ENCODE measurements at regions not wholly inside any gene's neighbourhood (a gene's known extent, or its start where the extent isn't known, plus 50 kb on each side); places are given as distances from the start of the nearest gene placed in this dataset.

DNA sequence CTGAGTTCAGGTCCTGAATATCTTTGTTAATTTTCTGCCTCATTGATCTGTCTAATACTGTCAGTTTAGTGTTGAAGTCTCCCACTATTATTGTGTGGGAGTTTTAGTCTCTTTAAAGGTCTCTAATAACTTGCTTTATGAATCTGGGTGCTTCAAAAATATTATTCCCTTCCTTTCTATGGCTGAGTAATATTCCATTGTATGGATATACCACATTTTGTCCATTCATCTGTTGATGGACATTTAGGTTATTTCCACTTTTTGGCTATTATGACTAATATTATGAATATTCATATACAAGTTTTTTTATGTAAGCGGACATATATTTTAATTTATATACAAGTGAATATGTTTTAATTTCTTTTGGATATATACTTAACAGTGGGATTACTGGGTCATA, 82.7 kb downstream of the SDR9C7 start:
- in situ Hi-C loops (cut with MboI; ENCODE audit: low sequenced_read_pairs, unreplicated experiment): no loop called here
- TF ChIP-seq, protein P1, sequence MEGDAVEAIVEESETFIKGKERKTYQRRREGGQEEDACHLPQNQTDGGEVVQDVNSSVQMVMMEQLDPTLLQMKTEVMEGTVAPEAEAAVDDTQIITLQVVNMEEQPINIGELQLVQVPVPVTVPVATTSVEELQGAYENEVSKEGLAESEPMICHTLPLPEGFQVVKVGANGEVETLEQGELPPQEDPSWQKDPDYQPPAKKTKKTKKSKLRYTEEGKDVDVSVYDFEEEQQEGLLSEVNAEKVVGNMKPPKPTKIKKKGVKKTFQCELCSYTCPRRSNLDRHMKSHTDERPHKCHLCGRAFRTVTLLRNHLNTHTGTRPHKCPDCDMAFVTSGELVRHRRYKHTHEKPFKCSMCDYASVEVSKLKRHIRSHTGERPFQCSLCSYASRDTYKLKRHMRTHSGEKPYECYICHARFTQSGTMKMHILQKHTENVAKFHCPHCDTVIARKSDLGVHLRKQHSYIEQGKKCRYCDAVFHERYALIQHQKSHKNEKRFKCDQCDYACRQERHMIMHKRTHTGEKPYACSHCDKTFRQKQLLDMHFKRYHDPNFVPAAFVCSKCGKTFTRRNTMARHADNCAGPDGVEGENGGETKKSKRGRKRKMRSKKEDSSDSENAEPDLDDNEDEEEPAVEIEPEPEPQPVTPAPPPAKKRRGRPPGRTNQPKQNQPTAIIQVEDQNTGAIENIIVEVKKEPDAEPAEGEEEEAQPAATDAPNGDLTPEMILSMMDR (IDR thresholded peaks at IDR 0.05; ENCODE audit: borderline replicate concordance, control extremely low read depth, extremely low read depth, insufficient read depth, missing control alignments): no peak
- DNase-seq (ENCODE audit: low spot score): no peak

DNA sequence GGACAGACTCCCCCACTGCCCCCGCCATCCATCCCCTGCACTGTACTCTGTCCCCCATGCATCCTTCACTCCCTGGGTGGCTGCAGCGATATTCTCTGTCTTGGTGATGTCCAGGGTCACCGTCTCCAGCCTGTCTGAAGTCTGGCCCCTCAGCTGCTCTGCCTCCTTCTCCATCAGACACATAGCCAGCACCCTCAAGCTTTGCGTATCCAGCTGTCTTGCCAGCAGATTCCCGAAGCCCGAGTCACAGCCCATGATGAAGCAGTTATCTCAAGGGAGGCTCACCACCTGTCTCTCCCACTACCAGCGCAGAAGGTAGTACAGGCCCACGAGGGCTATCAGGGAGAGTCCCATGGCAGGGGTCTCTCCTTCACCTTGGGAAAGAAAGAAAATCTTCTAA, 77.8 kb downstream of the HSD17B6 start:
- TF ChIP-seq, protein P1 (IDR thresholded peaks at IDR 0.05; ENCODE audit: borderline replicate concordance, control extremely low read depth, extremely low read depth, insufficient read depth, missing control alignments): no peak
- in situ Hi-C loops (cut with MboI; ENCODE audit: low sequenced_read_pairs, unreplicated experiment): loop anchor here (25.0 kb wide), 1 partner anchor 146 kb away; a partner anchor contains a TSS
- no peak for DNase-seq (ENCODE audit: low spot score)

DNA sequence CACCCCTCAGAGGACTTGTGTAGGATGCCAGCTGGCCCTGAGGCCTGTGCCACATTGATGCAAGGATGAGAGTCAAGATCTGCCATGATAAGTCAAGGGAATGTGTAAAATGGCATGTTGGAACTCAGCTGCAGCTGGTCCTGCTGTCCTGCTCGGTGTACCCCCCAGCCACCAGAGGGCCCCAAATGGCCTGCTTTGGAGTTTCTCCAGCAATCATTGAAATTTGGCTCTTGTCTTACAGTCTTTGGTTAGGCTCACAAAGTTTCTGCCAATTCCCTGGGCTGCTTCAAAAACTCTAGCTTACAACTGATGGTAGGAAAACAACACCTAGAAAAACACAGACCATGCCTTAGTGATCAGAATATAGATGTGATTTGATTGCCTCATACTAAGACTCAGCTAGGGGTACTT, 76.8 kb downstream of the HSD17B6 start:
- in situ Hi-C loops (cut with MboI; ENCODE audit: low sequenced_read_pairs, unreplicated experiment): loop anchor here (25.0 kb wide), 1 partner anchor 147 kb away; a partner anchor contains a TSS
- TF ChIP-seq, protein P1 (IDR thresholded peaks at IDR 0.05; ENCODE audit: borderline replicate concordance, control extremely low read depth, extremely low read depth, insufficient read depth, missing control alignments): peak; percentile 43
- peak; percentile 38 for DNase-seq (ENCODE audit: low spot score)

DNA sequence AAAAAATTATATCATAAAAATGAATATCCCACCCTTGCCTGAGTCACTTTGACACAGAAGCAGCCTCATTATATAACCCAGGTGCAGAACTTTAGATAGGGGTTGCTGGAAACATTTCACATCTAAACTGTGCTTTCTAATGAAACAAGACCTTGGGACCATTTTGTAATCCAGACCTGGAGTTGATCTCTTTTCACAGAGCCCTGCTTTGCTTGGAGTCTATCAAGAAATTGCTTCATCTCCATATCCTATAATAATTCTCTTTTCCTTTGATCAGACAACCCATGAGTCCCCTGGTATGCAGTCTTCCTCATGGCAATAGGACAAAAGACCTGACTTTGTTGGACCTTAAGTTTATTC, 76.3 kb downstream of the HSD17B6 start:
- TF ChIP-seq, protein P1 (IDR thresholded peaks at IDR 0.05; ENCODE audit: borderline replicate concordance, control extremely low read depth, extremely low read depth, insufficient read depth, missing control alignments): no peak
- in situ Hi-C loops (cut with MboI; ENCODE audit: low sequenced_read_pairs, unreplicated experiment): loop anchor here (25.0 kb wide), 1 partner anchor 148 kb away; a partner anchor contains a TSS
- DNase-seq (ENCODE audit: low spot score): no peak

DNA sequence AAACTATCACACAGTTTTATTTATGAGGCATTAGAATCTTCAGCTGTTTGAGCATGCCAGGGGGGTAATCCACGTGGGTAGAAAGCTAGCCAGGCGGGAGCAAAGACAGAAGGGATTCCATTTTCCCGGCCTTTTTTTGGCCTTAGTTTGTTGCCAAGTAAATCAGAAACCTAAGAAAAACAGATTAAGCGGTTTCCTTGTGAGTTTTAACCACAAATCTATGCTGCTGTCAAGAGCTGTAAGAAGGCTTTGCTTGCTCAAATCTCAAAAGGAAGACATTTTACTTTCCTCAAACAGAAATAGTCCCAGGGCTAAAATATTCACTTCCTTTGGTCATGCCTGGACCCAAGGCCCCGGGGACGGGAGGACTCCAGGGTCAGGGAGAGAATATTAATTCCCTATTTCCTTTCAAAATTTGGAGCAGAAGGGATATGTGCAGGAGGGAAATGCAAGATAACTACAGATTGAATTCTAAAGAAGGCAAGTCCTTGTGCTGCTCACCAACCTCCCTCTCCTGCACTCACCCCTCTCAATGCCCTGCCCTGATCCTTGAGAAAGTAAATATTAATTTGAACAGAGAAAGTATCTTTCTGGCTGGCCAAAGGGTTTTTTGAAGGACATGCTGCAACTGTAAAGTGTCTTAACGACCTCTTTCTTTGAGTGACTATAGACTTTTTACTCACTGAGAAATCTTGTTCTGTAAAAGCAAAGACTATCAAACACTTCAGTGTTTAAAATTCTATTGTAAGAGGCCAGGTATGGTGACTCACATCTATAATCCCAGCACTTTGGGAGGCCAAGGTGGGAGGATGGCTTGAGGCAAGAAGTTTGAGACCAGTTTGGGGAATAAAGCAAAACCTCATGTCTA, 75.7 kb downstream of the HSD17B6 start:
- TF ChIP-seq, protein P1 (IDR thresholded peaks at IDR 0.05; ENCODE audit: borderline replicate concordance, control extremely low read depth, extremely low read depth, insufficient read depth, missing control alignments): no peak
- DNase-seq (ENCODE audit: low spot score): no peak
- in situ Hi-C loops (cut with MboI; ENCODE audit: low sequenced_read_pairs, unreplicated experiment): loop anchor here (25.0 kb wide), 1 partner anchor 148 kb away; a partner anchor contains a TSS

Measured in GM13976 (cell line).